Stimulated activated CD4-positive, alpha-beta T cell treated with anti-CD3 and anti-CD28 coated beads, Interleukin-15, amount 100 ng/mL, for 48 hours (primary cell): ENCODE measurements at regions not wholly inside any gene's neighbourhood (a gene's known extent, or its start where the extent isn't known, plus 50 kb on each side); places are given as distances from the start of the nearest gene placed in this dataset.

ENCODE experiments used
- DNase-seq, 2 donors: peaks; one replicate each; pipeline ENCODE4 v3.0.0-alpha.2; 2020; ENCODE audit warnings: low read depth in 2 of 2

DNA sequence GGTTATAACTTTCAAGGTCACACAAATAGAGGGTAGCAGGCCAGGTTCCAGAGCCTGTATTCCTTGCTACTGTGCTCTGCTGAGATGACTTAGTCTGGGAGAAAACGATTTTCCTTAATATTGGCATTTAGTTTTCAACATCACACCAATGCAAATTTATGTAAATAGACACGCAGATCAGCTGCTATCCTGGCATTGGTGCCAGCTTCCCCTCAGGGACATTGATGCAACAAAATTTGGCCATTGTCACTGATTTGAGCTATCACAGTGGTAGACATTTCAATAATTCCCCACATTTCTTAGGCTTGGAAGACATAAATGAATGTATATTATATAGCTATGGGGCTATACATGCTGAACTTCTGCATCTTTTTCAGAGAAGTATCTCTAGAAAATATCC is 71.6 kb upstream of the ASTN2 start:
- DNase-seq, result no peak

DNA sequence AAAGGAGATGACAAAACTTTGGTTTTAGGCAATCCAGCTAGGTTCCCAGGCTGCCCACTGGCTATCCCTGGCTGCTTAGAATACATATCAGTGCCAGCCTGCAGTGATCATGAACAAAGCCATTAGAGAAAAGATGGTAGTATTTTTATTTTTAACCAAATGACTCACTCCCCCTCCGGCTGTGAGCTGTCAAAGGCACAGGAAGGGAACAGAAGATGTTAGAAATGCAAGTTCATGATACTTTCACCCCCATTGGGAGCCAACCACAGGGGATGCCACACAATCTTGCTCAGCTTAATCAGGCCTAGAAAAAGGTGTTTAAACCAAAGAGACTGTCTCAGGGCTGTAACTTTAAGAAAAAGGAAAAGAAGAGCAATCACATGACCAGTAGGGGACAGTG is 70.3 kb upstream of the ASTN2 start:
- no peak for DNase-seq

- DNase-seq, result no peak
These were observed 65.9 kb upstream of the ASTN2 start for GRCh38 chr9:117480729-117481128.

DNA sequence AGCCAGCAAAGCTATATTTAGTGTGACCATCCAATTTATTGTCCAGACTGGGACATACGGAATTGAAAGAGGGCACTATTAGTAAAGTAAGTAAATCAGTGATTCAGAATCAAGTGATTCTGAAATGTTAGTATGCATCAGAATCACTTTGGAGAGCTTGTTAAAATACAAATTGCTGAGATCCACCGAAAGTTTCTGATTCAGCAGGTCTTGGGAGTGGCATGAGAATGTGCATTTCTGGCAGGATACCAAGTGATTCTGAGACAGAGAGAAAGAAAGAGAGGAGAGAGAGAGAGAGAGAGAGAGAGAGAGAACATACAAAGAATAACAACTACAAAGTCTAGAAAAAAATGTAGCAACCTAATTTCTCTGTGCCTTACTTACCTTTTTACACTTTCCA is 65.4 kb upstream of the ASTN2 start:
- no peak for DNase-seq

DNA sequence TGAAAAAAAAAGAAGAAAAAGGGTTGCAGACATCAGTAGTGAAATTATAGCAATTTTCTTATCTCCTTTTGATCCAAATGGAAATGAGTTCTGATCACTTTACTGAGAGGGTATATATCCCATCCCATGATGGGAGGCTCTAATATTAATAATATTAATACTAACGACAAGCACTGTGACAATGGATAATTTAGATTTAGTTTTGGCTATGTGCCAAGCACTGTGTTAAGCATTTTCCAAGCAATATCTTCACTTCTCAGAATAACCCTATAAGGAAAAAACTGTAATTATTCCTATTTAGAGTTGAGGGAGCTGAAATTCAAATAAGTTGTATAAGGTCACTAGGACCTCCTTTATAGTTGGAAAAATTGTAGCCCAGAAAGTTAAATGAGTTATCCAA is 58.4 kb upstream of the ASTN2 start:
- DNase-seq, result no peak

DNA sequence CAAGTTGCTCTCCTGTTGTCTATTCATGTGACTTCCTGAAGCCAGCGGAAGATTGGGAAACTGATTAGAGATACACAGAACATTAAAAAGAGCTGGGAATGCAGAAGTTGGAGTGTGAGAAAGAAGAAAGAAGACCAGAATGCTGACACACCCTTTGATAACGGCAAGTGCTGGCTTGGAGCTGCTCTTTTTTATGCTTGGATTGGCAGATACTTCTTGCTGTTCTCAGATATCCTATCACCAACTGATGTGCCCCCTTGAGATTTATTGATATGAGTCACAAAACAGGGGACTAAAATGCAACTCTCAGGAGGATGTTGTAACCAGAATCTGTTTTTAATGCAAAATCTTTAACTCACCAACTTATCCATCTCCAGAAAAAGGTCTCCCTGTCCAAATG is 56.0 kb upstream of the ASTN2 start:
- DNase-seq, result no peak

GRCh38 chr9:117470455-117470854 is 55.6 kb upstream of the ASTN2 start:
- no peak for DNase-seq

GRCh38 chr9:117466111-117466510 is 51.3 kb upstream of the ASTN2 start:
- DNase-seq, result no peak

DNA sequence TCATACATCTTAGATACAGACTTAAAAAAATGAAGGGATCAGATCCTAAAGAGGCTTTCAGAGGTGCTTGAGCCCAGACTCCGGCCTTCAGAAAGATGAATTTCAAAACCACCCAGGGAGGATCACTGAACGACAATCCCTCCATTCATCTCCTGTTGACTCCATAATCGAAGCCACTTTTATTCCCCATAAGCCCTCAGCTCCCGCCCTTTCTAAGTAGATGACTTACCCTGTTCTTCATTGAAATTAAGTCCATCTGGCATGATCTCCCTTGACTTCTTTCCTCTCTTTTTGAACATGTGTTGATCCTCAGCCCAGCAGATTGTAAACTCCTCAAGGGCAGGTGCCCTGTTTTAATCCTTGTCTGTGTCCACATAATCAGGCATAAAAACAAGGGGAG is 50.8 kb upstream of the ASTN2 start:
- DNase-seq, result no peak

DNA sequence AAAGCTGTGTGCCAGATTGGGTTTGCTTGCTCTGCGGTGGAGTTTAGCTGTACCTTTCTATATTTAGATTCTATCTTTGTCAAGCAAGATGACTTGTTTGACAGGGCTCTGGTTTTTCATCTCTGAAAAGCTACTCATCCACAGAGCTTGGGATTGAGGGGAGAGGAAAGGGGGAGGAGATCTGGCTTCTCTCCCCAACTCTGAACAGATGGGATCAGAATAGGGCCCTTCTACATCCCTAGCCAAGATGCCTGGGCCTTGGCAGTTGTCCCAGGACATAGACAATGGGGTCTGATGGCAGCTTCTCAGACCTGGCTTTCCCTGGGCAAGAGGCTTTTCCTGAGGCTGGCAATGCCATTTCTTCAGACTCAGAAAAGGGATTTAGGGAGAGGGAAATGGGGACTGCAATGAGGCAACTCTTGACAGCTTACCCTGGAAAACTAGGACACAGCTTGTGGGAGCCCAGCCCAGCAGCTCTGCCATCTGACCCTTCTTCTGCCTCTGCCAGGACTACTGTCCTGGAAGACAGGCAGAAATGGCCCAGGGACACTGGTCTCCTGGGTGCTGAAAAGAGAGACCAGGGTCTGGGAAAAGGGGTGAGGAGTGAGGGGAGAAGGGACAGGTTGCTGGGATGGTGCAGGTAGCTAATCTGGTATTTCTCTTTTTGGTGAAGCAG is 50.2 kb upstream of the ASTN2 start:
- DNase-seq, result no peak
